Hematopoietic multipotent progenitor cell treated with erythropoietin and hydrocortisone succinate and interleukin-3 and kit ligand, for 4 days (in vitro differentiated cells): ENCODE measurements at regions not wholly inside any gene's neighbourhood (a gene's known extent, or its start where the extent isn't known, plus 50 kb on each side); places are given as distances from the start of the nearest gene placed in this dataset.
"Not testable (repeated sequence)": the region's sequence is repeated elsewhere in the genome, so short reads cannot be mapped to it uniquely, and the experiment has no call there.

Experiments
- DNase-seq: peaks from one replicate; pipeline ENCODE4 v3.0.0-alpha.2; 2015

GRCh38 chr14:22491683-22492621 lies 97.1 kb downstream of the DAD1 start:
- DNase-seq: no peak

- not testable (repeated sequence) for DNase-seq
Measured at GRCh38 chr14:22491053-22491452, 98.0 kb downstream of the DAD1 start.

GRCh38 chr14:22489957-22490950 lies 98.8 kb downstream of the DAD1 start:
- DNase-seq: no peak

- no peak for DNase-seq
Measured at GRCh38 chr14:22489244-22489545, 99.8 kb downstream of the DAD1 start.

GRCh38 chr14:22488522-22489243 lies 100.3 kb downstream of the DAD1 start:
- no peak for DNase-seq

- peak; percentile 39 for DNase-seq
Measured at GRCh38 chr14:22487941-22488340, 101.1 kb downstream of the DAD1 start.

- DNase-seq: no peak
Measured at GRCh38 chr14:22487401-22487800, 101.6 kb downstream of the DAD1 start.

- no peak for DNase-seq
Measured at GRCh38 chr14:22486675-22487074, 102.3 kb downstream of the DAD1 start.

GRCh38 chr14:22485649-22486048 lies 103.4 kb downstream of the DAD1 start:
- DNase-seq: no peak

GRCh38 chr14:22485178-22485577 lies 103.8 kb downstream of the DAD1 start:
- no peak for DNase-seq

GRCh38 chr14:22484632-22485031 lies 104.4 kb downstream of the DAD1 start:
- no peak for DNase-seq

GRCh38 chr14:22483863-22484593 lies 105.0 kb downstream of the DAD1 start:
- no peak for DNase-seq

GRCh38 chr14:22482782-22483553 lies 106.1 kb downstream of the DAD1 start:
- DNase-seq: no peak

- no peak for DNase-seq
Measured at GRCh38 chr14:22482085-22482694, 106.8 kb downstream of the DAD1 start.

- DNase-seq: no peak
Measured at GRCh38 chr14:22481546-22481945, 107.5 kb downstream of the DAD1 start.

GRCh38 chr14:22479776-22480464 lies 109.1 kb downstream of the DAD1 start:
- no peak for DNase-seq

- DNase-seq: no peak
Measured at GRCh38 chr14:22479132-22479531, 109.9 kb downstream of the DAD1 start.

GRCh38 chr14:22478670-22479069 lies 110.4 kb downstream of the DAD1 start:
- DNase-seq: no peak

GRCh38 chr14:22478247-22478646 lies 110.8 kb downstream of the DAD1 start:
- no peak for DNase-seq

- no peak for DNase-seq
Measured at GRCh38 chr14:22477569-22478194, 111.3 kb downstream of the DAD1 start.
